HG02798 (cell line): ENCODE measurements at regions not wholly inside any gene's neighbourhood (a gene's known extent, or its start where the extent isn't known, plus 50 kb on each side); places are given as distances from the start of the nearest gene placed in this dataset.

Source experiments
- ATAC-seq: cut with Tn5 transposase; IDR thresholded peaks from one replicate; pipeline ENCODE4 v1.9.1; 2021; ENCODE audit warnings: mild to moderate bottlenecking; ENCODE audit not compliant: unreplicated experiment, poor library complexity

DNA sequence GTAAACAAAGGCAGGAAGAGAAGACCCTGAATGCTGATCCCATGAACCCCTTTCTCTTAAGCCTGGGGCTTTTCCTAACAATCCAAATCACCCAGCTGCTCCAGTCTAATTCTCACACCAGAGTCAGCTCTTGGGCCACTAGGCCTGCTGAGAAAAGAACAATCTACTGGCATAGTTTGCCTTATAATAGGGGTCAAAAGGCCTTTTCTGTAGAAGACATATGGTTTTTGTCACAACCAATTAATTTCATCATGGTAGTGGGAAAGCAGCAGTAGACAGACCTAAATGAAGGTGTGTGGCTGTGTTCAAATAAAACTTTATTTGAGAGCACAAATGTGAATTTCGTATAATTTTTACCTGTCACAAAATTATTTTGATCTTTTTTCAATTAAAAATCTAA, 994.7 kb upstream of the EPHA7 start:
- ATAC-seq, result no peak

- ATAC-seq, result no peak
Measured at GRCh38 chr6:94401311-94401710, 982.0 kb upstream of the EPHA7 start.

GRCh38 chr6:94394822-94395221, 975.5 kb upstream of the EPHA7 start:
- no peak for ATAC-seq

DNA sequence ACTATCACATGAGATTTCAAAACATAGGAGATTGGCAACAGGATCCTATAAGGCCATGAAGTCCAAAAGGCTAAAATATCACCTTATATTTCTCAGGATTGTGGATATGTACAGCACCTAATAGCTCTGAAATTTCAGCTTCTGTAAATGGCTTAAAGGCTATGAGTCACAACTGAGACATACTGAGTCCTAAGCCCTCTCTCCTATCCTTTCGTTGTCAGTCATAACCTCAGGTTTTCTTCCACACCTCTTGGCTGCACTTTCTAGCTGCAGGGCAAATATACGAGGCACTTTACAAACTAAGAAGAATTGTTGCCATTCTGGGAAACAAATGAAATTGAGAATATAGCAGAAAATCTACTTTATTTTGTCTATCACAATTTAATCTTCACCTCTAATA, 969.9 kb upstream of the EPHA7 start:
- no peak for ATAC-seq

GRCh38 chr6:94377835-94378234, 958.5 kb upstream of the EPHA7 start:
- no peak for ATAC-seq

DNA sequence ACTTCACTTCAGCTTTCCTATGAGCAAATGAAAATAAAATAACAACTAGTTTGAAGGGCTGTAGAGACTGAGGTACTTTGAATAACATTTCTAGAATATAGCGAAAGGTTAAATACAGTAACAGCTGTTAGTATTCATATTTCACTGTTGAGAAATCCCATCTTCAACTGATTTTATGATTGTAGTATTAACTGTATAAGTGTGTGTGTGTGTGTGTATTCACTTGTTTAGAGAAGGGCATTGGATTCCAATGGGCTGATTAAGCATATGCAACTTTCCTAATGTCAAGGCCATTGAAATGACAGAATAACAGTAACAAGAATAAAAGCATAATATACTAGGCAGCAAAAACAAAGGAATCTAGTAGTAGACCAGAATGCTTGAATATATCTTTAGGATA, 957.5 kb upstream of the EPHA7 start:
- ATAC-seq, result no peak

DNA sequence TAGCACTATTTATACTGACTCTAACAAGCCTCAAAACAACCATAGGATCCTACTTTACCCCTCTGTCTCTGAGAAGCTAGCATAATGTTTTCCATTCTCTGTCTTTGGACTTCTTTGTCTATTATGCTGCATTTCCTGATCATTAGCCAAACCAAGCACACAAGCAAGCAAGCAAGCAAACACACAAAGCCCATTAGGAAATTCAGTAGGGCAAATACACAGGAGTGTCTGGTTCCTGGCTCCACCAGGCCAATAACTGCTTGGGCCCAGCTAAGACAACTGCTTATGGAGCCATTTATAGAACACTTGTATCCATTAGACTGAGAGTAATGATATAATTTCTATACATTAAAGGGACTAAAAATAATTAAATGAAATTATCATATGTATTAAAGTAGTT, 952.9 kb upstream of the EPHA7 start:
- ATAC-seq, result no peak

DNA sequence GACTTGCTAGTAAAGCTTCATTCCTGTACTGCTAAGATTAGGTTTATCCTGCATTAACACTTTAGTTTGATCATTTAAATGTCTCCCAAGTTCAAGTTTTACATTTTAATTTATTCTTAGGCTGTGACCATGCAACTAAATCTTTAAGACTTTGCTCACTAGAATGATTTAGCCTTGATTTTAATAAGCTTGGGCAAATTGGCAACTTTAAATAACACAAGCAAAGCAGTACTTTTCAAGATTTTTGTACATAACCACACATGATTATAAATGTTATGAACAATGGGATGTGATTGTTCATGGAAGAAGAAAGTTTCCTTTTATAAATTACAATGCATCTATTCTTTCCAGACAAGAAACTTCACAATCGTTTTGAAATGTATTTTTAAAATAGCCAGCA, 948.0 kb upstream of the EPHA7 start:
- ATAC-seq, result no peak

DNA sequence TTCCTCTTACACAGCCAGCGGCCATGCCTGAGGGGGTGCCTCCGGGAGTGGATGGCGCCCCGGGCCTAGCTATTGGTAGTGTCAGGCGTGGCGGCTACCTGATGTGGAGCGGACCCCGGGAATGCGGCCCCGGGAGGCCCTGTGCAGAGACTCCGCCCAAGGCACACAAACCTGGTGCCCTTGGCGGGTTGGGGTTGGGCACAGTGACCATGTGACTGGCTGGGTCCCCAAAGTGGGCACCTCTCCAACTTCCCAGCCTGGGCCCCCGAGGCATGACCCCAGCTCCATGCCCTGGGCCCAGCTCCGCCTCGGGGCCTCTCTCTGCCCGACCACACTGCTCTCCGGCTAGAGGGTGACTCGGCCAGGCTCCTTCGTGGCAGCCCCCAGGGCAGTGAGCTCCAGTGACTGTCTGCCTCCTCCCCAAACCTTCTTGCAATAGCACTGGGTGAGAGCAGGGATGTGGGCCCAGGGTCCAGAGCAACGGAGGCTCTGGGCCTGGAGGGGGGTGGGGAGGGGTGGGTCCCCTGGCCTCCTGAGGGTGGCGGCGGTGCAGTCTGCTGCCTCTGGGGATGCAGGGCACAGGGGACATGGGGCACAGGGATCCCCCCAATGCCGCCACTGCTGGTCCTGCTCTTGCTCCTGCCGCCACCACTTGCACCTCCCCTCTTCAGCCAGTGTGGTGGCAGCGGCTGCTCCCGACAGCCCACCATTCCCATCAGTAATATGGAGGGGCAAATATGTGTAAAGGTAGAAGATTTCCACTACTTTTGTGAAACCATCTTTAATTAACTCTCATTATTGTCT, 942.9 kb upstream of the EPHA7 start:
- ATAC-seq, result no peak

GRCh38 chr6:94361304-94362060, 942.1 kb upstream of the EPHA7 start:
- ATAC-seq, result no peak

DNA sequence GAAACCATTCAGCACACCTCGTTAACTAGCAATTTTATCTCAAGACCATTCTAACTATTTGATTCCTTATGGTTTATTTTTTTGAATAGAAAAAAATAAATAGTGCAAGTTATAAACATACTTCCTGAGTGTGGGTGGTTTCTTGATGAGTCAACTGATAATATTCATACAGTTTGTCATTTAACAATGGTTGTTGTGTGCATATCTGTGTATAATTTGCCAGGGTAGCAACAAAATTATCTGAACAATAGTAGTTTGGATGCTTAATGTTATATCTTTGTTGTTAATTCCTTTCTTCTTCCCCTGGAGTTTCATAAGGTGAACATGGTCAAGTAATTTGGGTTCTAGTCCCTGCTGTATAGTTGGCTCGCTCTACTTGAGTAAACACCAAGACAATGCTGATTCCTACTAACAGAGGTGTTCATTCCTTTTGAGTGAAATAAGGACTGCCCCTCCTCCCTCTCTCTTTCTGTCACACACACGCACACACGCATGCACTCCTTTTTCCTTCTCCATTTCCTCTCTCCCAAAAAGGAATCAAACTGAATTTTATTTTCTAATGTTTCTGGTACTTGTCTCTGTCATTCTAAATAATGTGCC, 938.1 kb upstream of the EPHA7 start:
- no peak for ATAC-seq

DNA sequence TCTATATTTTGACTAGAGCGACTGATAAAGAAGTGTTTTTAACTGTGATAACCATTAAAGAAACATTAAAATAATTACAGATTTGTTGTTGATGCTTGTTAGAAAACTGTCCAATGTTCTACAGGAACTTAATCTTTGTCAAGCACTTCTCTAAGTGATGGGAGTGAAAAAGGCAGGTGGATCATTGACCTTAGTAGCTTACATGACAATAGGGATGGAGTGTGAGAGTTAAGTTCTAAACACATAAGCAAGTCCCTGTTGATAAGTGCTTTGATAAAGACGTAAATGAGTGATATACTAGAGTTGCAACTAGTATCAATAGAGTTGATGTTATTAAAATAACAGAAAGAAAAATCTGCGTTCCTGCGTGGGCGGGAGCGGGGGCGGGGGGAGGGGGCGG, 931.5 kb upstream of the EPHA7 start:
- ATAC-seq, result no peak

- ATAC-seq, result no peak
Measured at GRCh38 chr6:94349227-94349626, 929.9 kb upstream of the EPHA7 start.

DNA sequence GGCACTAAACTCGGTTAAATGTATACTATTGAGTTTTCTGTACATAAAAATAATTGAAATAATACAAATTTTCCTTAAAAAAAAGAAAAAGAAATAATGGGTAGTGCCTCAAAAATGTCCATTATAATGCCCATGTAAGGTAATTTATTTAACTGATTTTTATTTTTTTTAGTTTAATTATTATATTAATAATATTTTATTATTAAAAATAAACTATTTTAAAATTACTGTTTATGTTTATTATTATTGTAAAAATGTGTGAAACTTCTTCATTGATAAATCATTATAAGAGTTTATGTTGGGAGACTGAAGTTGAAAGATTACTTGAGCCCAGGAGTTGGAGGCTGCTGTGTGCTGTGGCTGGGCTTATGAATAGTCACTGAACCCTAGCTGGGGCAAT, 925.5 kb upstream of the EPHA7 start:
- no peak for ATAC-seq

DNA sequence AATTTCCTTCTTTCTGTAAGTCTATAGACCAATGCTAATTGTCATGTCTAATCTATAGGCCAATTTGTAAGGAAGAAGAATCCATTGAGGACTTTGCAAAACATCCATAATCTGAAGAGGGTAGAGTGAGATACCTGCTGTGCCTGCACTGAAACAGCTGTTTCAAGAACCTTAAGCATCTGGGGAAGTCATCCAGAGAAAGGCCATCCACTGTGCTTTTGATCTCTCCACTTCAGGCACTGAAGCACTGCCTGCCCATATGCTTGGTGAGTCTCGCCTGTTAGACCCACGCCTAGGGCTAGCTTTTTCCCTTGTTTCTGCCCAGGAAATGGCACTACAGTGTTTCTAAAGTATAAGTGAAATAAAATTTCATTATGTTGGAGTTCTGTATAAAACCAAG, 921.8 kb upstream of the EPHA7 start:
- ATAC-seq, result no peak

DNA sequence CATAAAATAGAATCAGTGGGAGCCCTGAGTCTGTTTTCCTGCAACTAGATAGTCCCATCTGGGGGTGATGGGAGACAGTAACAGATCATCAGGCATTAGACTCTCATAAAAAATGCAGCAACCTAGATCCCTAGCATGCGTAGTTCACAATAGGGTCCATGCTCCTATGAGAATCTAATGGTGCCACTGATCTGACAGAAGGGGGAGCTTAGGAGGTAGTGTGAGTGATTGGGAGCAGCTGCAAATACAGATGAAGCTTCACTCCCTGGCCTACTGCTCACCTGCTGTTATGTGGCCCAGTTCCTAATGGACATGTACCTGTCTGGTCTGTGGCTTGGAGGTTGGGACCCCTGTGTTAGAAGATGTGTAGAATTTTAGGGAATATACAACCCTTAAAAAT, 904.5 kb upstream of the EPHA7 start:
- no peak for ATAC-seq

GRCh38 chr6:94300424-94301144, 881.2 kb upstream of the EPHA7 start:
- ATAC-seq, result no peak

DNA sequence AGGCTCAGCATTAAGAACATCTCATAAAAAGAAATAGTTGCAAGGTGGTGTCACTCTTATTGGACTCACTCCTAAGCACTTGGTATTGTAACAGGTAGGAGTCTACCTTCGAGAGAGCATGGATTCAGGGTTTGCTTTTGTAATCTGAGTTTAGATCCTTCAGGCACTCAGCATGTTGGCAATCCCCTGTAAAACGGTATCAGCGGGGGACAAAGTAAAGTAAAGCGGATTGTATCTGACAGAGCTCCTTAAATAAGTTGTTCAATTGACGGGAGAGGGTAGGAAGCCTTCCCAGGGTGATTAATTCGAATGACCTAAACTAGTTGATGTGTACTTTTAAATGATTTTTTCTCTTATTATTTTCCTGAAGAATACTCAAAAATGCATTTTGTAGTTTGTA, 869.8 kb upstream of the EPHA7 start:
- ATAC-seq, result no peak

- ATAC-seq, result no peak
Measured at GRCh38 chr6:94278146-94278545, 858.8 kb upstream of the EPHA7 start.

GRCh38 chr6:94272327-94272726, 853.0 kb upstream of the EPHA7 start:
- ATAC-seq, result no peak
